AG04450 (cell line): ENCODE measurements at regions not wholly inside any gene's neighbourhood (a gene's known extent, or its start where the extent isn't known, plus 50 kb on each side); places are given as distances from the start of the nearest gene placed in this dataset.

Experiments
- CTCF ChIA-PET: fragments of 300-600, 350-600 bp; formaldehyde crosslinking; extraction: SDS; loops from one replicate; lab custom pipeline; 2022; ENCODE audit warnings: antibody characterized with exemption, inconsistent platforms; lab: Charles Lee
- POLR2A ChIA-PET: fragments of 350-600 bp; formaldehyde crosslinking; extraction: SDS; loops from one replicate; lab custom pipeline; 2021; ENCODE audit warnings: antibody characterized with exemption, inconsistent platforms; lab: Yijun Ruan, JAX
- DNase-seq: peaks from one replicate; pipeline ENCODE4 v3.0.0-alpha.2; 2011; ENCODE audit warnings: low read depth, low spot score
- H3K27ac ChIP-seq: one replicate; pipeline ENCODE4 v1.5.1; 2012; ENCODE audit warnings: low read depth, low read length, control low read depth
- H3K27me3 ChIP-seq: one replicate; pipeline ENCODE4 v1.6.0; 2012; ENCODE audit warnings: low read length; ENCODE audit not compliant: control insufficient read depth, insufficient read depth
- H3K4me3 ChIP-seq: 2 replicates; pipeline ENCODE4 v1.5.1; 2011; ENCODE audit warnings: mild to moderate bottlenecking, low read depth, low read length, control low read depth
- H3K9me3 ChIP-seq: 2 replicates; pipeline ENCODE4 v1.5.1; 2012; ENCODE audit warnings: low read length; ENCODE audit not compliant: control insufficient read depth, insufficient read depth
- CTCF ChIP-seq: IDR thresholded peaks from 2 replicates; pipeline ENCODE4 v1.5.1; 2011; ENCODE audit warnings: low read depth, low read length, control low read depth, inconsistent platforms

- H3K27ac ChIP-seq: no peak overlapping the region
- H3K9me3 ChIP-seq: no peaks in the 10 kb centered on the region
- no peaks in the 10 kb centered on the region for H3K27me3 ChIP-seq
- no peak for DNase-seq
- no peak for TF ChIP-seq CTCF
- ChIA-PET CTCF (no interaction called here), POLR2A (no interaction called here)
- no peak overlapping the region for H3K4me3 ChIP-seq
Measured at GRCh38 chr6:14460556-14460955, 343.0 kb downstream of the CD83 start.

- Histone ChIP-seq H3K4me3 (no peak overlapping the region), H3K27me3 (no peaks in the 10 kb centered on the region), H3K27ac (no peak overlapping the region), H3K9me3 (no peaks in the 10 kb centered on the region)
- no peak for TF ChIP-seq CTCF
- ChIA-PET CTCF (no interaction called here), POLR2A (no interaction called here)
- DNase-seq: no peak
Measured at GRCh38 chr6:14462135-14462534, 344.6 kb downstream of the CD83 start.

GRCh38 chr6:14462566-14462965 lies 345.0 kb downstream of the CD83 start:
- H3K27me3 ChIP-seq: no peaks in the 10 kb centered on the region
- no peak overlapping the region for H3K27ac ChIP-seq
- H3K4me3 ChIP-seq: no peak overlapping the region
- DNase-seq: no peak
- no peaks in the 10 kb centered on the region for H3K9me3 ChIP-seq
- ChIA-PET POLR2A (no interaction called here), CTCF (no interaction called here)
- TF ChIP-seq CTCF: no peak

GRCh38 chr6:14463110-14463509 lies 345.5 kb downstream of the CD83 start:
- H3K4me3 ChIP-seq: no peak overlapping the region
- no peak for DNase-seq
- no peaks in the 10 kb centered on the region for H3K27me3 ChIP-seq
- ChIA-PET POLR2A (no interaction called here), CTCF (interaction anchor here (0.6 to 0.7 kb wide), 2 partner anchors 10 to 927 kb away, joined by 4 read pairs; no protein-coding TSS in a partner anchor)
- no peak overlapping the region for H3K27ac ChIP-seq
- no peak for TF ChIP-seq CTCF
- H3K9me3 ChIP-seq: no peaks in the 10 kb centered on the region

- Histone ChIP-seq H3K4me3 (no peak overlapping the region), H3K27ac (no peak overlapping the region), H3K9me3 (no peaks in the 10 kb centered on the region; the same call in 1 of the 2 replicates), H3K27me3 (no peaks in the 10 kb centered on the region)
- ChIA-PET CTCF (no interaction called here), POLR2A (interaction anchor here (0.7 to 1.0 kb wide), 2 partner anchors 28 to 270 kb away, joined by 3 read pairs; no protein-coding TSS in a partner anchor)
- DNase-seq: no peak
- TF ChIP-seq CTCF: peak; percentile 33
Measured at GRCh38 chr6:14464055-14464454, 346.5 kb downstream of the CD83 start.
